ENCODE measurements at regions not wholly inside any gene's neighbourhood (a gene's known extent, or its start where the extent isn't known, plus 50 kb on each side); places are given as distances from the start of the nearest gene placed in this dataset.

DNA sequence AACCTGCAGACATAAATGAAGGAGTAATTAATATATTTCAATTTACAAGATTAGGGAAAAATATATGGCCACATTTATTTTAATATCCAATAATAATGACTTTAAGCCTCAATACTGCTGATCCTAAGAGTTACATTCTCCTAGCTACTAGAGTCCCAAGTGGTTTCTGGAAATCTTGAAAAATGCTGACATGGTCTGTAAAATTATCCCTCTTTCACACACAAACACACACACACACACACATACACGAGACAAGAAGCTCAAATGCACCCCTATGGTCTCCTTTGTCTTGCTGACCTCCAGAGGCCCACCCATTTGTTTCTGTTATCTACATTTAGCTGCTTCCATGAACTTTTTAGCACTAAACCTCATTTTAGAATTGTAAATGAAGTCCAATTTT is 53.0 kb upstream of the USP15 start:
- in situ Hi-C loops (cut with MboI; ENCODE audit: low pct_unique_long_range_greater_than_20kb, low sequenced_read_pairs, unreplicated experiment): no loop called here
- no peak for DNase-seq (ENCODE audit: low spot score)
- TF ChIP-seq, protein P1, sequence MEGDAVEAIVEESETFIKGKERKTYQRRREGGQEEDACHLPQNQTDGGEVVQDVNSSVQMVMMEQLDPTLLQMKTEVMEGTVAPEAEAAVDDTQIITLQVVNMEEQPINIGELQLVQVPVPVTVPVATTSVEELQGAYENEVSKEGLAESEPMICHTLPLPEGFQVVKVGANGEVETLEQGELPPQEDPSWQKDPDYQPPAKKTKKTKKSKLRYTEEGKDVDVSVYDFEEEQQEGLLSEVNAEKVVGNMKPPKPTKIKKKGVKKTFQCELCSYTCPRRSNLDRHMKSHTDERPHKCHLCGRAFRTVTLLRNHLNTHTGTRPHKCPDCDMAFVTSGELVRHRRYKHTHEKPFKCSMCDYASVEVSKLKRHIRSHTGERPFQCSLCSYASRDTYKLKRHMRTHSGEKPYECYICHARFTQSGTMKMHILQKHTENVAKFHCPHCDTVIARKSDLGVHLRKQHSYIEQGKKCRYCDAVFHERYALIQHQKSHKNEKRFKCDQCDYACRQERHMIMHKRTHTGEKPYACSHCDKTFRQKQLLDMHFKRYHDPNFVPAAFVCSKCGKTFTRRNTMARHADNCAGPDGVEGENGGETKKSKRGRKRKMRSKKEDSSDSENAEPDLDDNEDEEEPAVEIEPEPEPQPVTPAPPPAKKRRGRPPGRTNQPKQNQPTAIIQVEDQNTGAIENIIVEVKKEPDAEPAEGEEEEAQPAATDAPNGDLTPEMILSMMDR (IDR thresholded peaks at IDR 0.05; ENCODE audit: extremely low read depth, insufficient read depth, missing control alignments): no peak
